ENCODE measurements at regions not wholly inside any gene's neighbourhood (a gene's known extent, or its start where the extent isn't known, plus 50 kb on each side); places are given as distances from the start of the nearest gene placed in this dataset.

DNA sequence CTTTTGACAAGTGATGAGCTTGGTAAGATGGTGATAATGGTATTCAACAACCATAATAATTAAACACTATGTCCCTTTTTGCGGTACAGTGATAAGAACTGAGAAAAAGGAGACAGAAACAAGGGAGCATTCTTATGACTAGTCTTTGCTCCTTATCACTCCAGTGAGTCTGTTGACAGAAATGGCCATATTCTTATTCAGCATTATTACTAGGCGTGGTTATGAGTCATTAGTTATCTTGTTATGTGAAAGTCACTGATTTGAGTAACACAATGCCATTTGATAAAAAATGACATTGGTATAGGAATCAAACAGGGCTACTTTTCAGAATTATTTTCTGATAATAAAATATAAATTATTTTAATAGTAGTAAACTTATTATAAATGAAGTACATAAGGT, 193.5 kb downstream of the C3orf38 start:
- TF ChIP-seq, protein P1, sequence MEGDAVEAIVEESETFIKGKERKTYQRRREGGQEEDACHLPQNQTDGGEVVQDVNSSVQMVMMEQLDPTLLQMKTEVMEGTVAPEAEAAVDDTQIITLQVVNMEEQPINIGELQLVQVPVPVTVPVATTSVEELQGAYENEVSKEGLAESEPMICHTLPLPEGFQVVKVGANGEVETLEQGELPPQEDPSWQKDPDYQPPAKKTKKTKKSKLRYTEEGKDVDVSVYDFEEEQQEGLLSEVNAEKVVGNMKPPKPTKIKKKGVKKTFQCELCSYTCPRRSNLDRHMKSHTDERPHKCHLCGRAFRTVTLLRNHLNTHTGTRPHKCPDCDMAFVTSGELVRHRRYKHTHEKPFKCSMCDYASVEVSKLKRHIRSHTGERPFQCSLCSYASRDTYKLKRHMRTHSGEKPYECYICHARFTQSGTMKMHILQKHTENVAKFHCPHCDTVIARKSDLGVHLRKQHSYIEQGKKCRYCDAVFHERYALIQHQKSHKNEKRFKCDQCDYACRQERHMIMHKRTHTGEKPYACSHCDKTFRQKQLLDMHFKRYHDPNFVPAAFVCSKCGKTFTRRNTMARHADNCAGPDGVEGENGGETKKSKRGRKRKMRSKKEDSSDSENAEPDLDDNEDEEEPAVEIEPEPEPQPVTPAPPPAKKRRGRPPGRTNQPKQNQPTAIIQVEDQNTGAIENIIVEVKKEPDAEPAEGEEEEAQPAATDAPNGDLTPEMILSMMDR (conservative IDR thresholded peaks at IDR 0.05 in 1 of 2, IDR thresholded peaks at IDR 0.05 in 1 of 2; ENCODE audit: extremely low read depth in 1 of 2, insufficient read depth in 1 of 2, low read depth in 1 of 2, low read length in 2 of 2), result no peak
- no peak for TF ChIP-seq EZH2 (IDR thresholded peaks at IDR 0.05; ENCODE audit: borderline replicate concordance, low read length)

All from mammary epithelial cell (primary cell).